ENCODE measurements at regions not wholly inside any gene's neighbourhood (a gene's known extent, or its start where the extent isn't known, plus 50 kb on each side); places are given as distances from the start of the nearest gene placed in this dataset.

DNA sequence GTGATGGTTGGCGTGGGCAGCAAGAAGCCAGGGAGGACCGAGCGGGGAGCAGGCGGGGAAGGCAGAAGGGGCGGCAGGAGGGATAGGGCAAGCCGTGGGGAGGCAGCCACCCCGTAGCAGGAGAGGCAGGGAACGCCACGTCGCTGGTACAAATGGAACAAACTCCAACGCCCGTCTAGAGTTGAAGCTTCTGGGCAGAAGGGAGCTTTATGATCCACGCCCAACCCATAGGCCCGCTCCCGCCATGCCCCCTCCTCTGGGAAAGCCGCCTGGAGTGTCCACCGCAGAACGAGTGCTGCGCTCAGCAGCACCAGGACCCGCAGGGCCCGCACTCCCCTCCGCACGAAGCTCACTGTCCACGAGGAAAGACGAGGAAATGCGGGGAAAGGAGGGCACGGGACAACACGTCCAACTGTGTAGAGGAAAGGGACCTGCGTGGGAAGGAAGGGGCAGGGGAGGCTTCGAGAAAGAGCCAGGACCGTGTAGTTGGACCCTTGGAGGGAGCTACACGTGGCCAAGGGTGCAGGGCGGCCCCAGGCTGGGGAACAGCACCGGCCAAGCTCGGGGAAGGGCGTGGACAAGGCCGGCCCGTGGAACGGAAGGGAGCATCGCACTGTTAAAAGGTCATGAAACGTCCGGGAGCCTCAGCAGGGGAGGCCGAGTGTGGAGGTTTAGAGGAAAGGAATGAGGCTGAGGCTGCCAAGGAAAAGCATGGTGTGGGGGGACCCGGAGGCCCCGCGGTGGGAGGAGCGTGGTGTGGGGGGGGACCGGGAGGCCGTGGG lies 204.0 kb downstream of the DLL1 start:
- Histone ChIP-seq H3K27ac (no peak overlapping the region), H3K36me3 (ENCODE audit: control insufficient read depth, insufficient read depth, low read length) (no peaks in the 10 kb centered on the region), H2AFZ (no peak overlapping the region), H3K4me3 (ENCODE audit: low read depth, low read length) (no peak overlapping the region), H3K79me2 (no peaks in the 10 kb centered on the region), H3K9me3 (ENCODE audit: control insufficient read depth, low read length) (no peaks in the 10 kb centered on the region), H3K27me3 (ENCODE audit: control insufficient read depth, insufficient read depth, low read length) (peaks cover 4% of the 10 kb centered on the region), H3K4me2 (ENCODE audit: low read length) (no peak overlapping the region), H3K9ac (no peak overlapping the region), H3K4me1 (no peaks in the 10 kb centered on the region)
- TF ChIP-seq CTCF (IDR thresholded peaks at IDR 0.05): no peak

DNA sequence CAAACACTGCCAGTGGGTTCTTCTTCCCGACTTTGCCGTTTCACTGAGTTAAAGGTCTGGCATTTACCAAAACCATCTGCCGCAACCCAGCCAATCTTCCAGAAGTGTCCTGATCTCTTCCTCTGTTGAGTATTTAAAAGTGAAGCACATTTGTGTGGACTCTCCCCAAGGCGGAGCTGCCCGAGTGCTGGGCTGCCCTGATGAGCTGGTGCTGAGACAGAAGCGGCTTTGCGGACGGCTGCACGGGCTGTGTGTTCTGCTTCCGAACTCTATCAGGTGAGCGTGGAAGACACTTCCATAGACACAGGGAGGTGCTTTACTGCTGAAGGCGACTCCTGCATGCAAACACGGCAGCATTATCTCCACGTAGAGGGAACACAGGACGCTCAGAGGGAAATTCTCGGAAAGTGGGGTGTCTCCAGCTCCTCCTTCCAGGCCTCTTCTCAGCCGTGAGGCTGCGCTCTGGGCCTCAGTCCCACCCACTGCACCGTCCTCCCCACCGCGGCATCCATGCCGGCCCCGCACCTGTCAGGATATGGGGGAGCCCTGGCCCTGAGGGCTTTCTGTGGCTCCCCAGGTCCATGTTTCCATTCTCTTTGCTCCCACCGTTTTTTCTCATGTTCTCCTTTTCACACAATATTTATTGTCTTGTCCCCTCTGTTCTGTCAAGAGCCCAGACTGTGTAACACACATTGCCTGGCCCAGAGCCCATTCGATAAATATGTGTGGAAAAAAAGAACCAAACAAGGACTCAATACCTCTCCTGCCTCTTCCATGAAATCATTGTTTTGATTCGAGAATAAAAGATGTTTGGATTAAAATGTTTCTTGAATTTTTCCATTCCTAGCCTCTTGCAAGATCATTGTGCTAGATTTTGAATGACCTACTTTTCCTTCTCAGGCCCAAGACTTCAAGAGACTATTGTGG lies 205.1 kb downstream of the DLL1 start:
- no peak overlapping the region for H3K27ac ChIP-seq
- H3K4me2 ChIP-seq (ENCODE audit: low read length): no peak overlapping the region
- no peaks in the 10 kb centered on the region for H3K4me1 ChIP-seq
- H3K9ac ChIP-seq: no peak overlapping the region
- TF ChIP-seq CTCF (IDR thresholded peaks at IDR 0.05): no peak
- H3K27me3 ChIP-seq (ENCODE audit: control insufficient read depth, insufficient read depth, low read length): peaks cover 7% of the 10 kb centered on the region
- no peaks in the 10 kb centered on the region for H3K36me3 ChIP-seq (ENCODE audit: control insufficient read depth, insufficient read depth, low read length)
- no peaks in the 10 kb centered on the region for H3K9me3 ChIP-seq (ENCODE audit: control insufficient read depth, low read length)
- H2AFZ ChIP-seq: no peak overlapping the region
- H3K4me3 ChIP-seq (ENCODE audit: low read depth, low read length): no peak overlapping the region
- H3K79me2 ChIP-seq: no peaks in the 10 kb centered on the region

GRCh38 chr6:170084166-170084730 lies 206.6 kb downstream of the DLL1 start:
- TF ChIP-seq CTCF (IDR thresholded peaks at IDR 0.05): no peak
- H3K9ac ChIP-seq: no peak overlapping the region
- no peak overlapping the region for H3K27ac ChIP-seq
- peaks cover 7% of the 10 kb centered on the region for H3K27me3 ChIP-seq (ENCODE audit: control insufficient read depth, insufficient read depth, low read length)
- no peak overlapping the region for H3K4me3 ChIP-seq (ENCODE audit: low read depth, low read length)
- H3K4me1 ChIP-seq: no peaks in the 10 kb centered on the region
- H3K4me2 ChIP-seq (ENCODE audit: low read length): no peak overlapping the region
- H2AFZ ChIP-seq: no peak overlapping the region
- no peaks in the 10 kb centered on the region for H3K79me2 ChIP-seq
- H3K9me3 ChIP-seq (ENCODE audit: control insufficient read depth, low read length): no peaks in the 10 kb centered on the region
- no peaks in the 10 kb centered on the region for H3K36me3 ChIP-seq (ENCODE audit: control insufficient read depth, insufficient read depth, low read length)

- no peak overlapping the region for H3K27ac ChIP-seq
- H3K9me3 ChIP-seq (ENCODE audit: control insufficient read depth, low read length): no peaks in the 10 kb centered on the region
- no peak overlapping the region for H3K4me2 ChIP-seq (ENCODE audit: low read length)
- H3K27me3 ChIP-seq (ENCODE audit: control insufficient read depth, insufficient read depth, low read length): peaks cover 7% of the 10 kb centered on the region
- H3K79me2 ChIP-seq: no peaks in the 10 kb centered on the region
- H3K4me3 ChIP-seq (ENCODE audit: low read depth, low read length): no peak overlapping the region
- H2AFZ ChIP-seq: no peak overlapping the region
- H3K9ac ChIP-seq: no peak overlapping the region
- no peak for TF ChIP-seq CTCF (IDR thresholded peaks at IDR 0.05)
- H3K4me1 ChIP-seq: no peaks in the 10 kb centered on the region
- no peaks in the 10 kb centered on the region for H3K36me3 ChIP-seq (ENCODE audit: control insufficient read depth, insufficient read depth, low read length)
Observed at GRCh38 chr6:170083236-170084051, 207.4 kb downstream of the DLL1 start.
